ENCODE measurements at regions not wholly inside any gene's neighbourhood (a gene's known extent, or its start where the extent isn't known, plus 50 kb on each side); places are given as distances from the start of the nearest gene placed in this dataset.

GRCh38 chr15:69946870-69947269, 150.8 kb downstream of the TLE3 start:
- intact Hi-C loops (cut with micrococcal nuclease): no loop called here
- ChIA-PET POLR2A (no interaction called here), CTCF (no interaction called here)
- Mint-ChIP-seq H3K9me3 (ENCODE audit: unreplicated experiment) (no peaks in the 10 kb centered on the region), H3K36me3 (ENCODE audit: insufficient read depth, unreplicated experiment) (no peaks in the 10 kb centered on the region), H3K27me3 (ENCODE audit: insufficient read depth, unreplicated experiment) (peaks cover 33% of the 10 kb centered on the region), H3K4me1 (ENCODE audit: insufficient read depth, unreplicated experiment) (no peaks in the 10 kb centered on the region), H3K27ac (ENCODE audit: low read depth, unreplicated experiment) (no peak overlapping the region), H3K4me3 (ENCODE audit: unreplicated experiment) (no peak overlapping the region)
- BruUV-seq (replicated peaks): no TSS peak
- no peak for DNase-seq (ENCODE audit: unreplicated experiment)
- no peak for TF ChIP-seq CTCF (IDR thresholded peaks at IDR 0.05; ENCODE audit: unreplicated experiment)

- H3K27me3 Mint-ChIP-seq (ENCODE audit: insufficient read depth, unreplicated experiment): peaks cover 34% of the 10 kb centered on the region
- H3K4me3 Mint-ChIP-seq (ENCODE audit: unreplicated experiment): no peak overlapping the region
- no peak for DNase-seq (ENCODE audit: unreplicated experiment)
- no TSS peak for BruUV-seq (replicated peaks)
- no peaks in the 10 kb centered on the region for H3K9me3 Mint-ChIP-seq (ENCODE audit: unreplicated experiment)
- no peaks in the 10 kb centered on the region for H3K36me3 Mint-ChIP-seq (ENCODE audit: insufficient read depth, unreplicated experiment)
- no peak for TF ChIP-seq CTCF (IDR thresholded peaks at IDR 0.05; ENCODE audit: unreplicated experiment)
- no peak overlapping the region for H3K27ac Mint-ChIP-seq (ENCODE audit: low read depth, unreplicated experiment)
- CTCF ChIA-PET: no interaction called here
- POLR2A ChIA-PET: no interaction called here
- no peaks in the 10 kb centered on the region for H3K4me1 Mint-ChIP-seq (ENCODE audit: insufficient read depth, unreplicated experiment)
- intact Hi-C loops (cut with micrococcal nuclease): no loop called here
Measured at GRCh38 chr15:69947394-69947793, 150.3 kb downstream of the TLE3 start.

- ChIA-PET CTCF (no interaction called here), POLR2A (no interaction called here)
- intact Hi-C loops (cut with micrococcal nuclease): no loop called here
- H3K4me1 Mint-ChIP-seq (ENCODE audit: insufficient read depth, unreplicated experiment): no peaks in the 10 kb centered on the region
- H3K27ac Mint-ChIP-seq (ENCODE audit: low read depth, unreplicated experiment): no peak overlapping the region
- H3K4me3 Mint-ChIP-seq (ENCODE audit: unreplicated experiment): no peak overlapping the region
- no peak for DNase-seq (ENCODE audit: unreplicated experiment)
- H3K27me3 Mint-ChIP-seq (ENCODE audit: insufficient read depth, unreplicated experiment): peaks cover 49% of the 10 kb centered on the region
- H3K9me3 Mint-ChIP-seq (ENCODE audit: unreplicated experiment): no peaks in the 10 kb centered on the region
- no peaks in the 10 kb centered on the region for H3K36me3 Mint-ChIP-seq (ENCODE audit: insufficient read depth, unreplicated experiment)
- BruUV-seq (replicated peaks): no TSS peak
- no peak for TF ChIP-seq CTCF (IDR thresholded peaks at IDR 0.05; ENCODE audit: unreplicated experiment)
Measured at GRCh38 chr15:69949485-69949884, 148.2 kb downstream of the TLE3 start.

GRCh38 chr15:69951256-69951897, 146.3 kb downstream of the TLE3 start:
- no TSS peak for BruUV-seq (replicated peaks)
- no peaks in the 10 kb centered on the region for H3K9me3 Mint-ChIP-seq (ENCODE audit: unreplicated experiment)
- H3K4me1 Mint-ChIP-seq (ENCODE audit: insufficient read depth, unreplicated experiment): no peaks in the 10 kb centered on the region
- no peak overlapping the region for H3K4me3 Mint-ChIP-seq (ENCODE audit: unreplicated experiment)
- H3K27ac Mint-ChIP-seq (ENCODE audit: low read depth, unreplicated experiment): no peak overlapping the region
- H3K36me3 Mint-ChIP-seq (ENCODE audit: insufficient read depth, unreplicated experiment): peaks cover 5% of the 10 kb centered on the region
- ChIA-PET CTCF (interaction anchor here (0.6 kb wide), 1 partner anchor 471 kb away, joined by 3 read pairs; no protein-coding TSS in a partner anchor), POLR2A (no interaction called here)
- peaks cover 46% of the 10 kb centered on the region for H3K27me3 Mint-ChIP-seq (ENCODE audit: insufficient read depth, unreplicated experiment)
- intact Hi-C loops (cut with micrococcal nuclease): loop anchor here (10.0 kb wide), 1 partner anchor 143 kb away; the partner anchor contains the start of gene TLE3
- no peak for DNase-seq (ENCODE audit: unreplicated experiment)
- TF ChIP-seq CTCF (IDR thresholded peaks at IDR 0.05; ENCODE audit: unreplicated experiment): no peak
